ENCODE measurements at regions not wholly inside any gene's neighbourhood (a gene's known extent, or its start where the extent isn't known, plus 50 kb on each side); places are given as distances from the start of the nearest gene placed in this dataset.

- TF ChIP-seq CTCF (IDR thresholded peaks at IDR 0.05; ENCODE audit: low read depth, low read length), result no peak
- DNase-seq (ENCODE audit: low read depth in 2 of 2), result peak; percentile 64 to 94
- H3K4me3 ChIP-seq (replicated peaks in 1 of 2; ENCODE audit: low read depth in 2 of 2, low read length in 2 of 2), result no peak overlapping the region
Observed at GRCh38 chr18:29501952-29502351, 1325.0 kb upstream of the CDH2 start.

GRCh38 chr18:29496152-29496680 lies 1319.3 kb upstream of the CDH2 start:
- no peak overlapping the region for H3K4me3 ChIP-seq (replicated peaks in 1 of 2; ENCODE audit: low read depth in 2 of 2, low read length in 2 of 2)
- peak; percentile 41 to 42 for DNase-seq (ENCODE audit: low read depth in 2 of 2)
- no peak for TF ChIP-seq CTCF (IDR thresholded peaks at IDR 0.05; ENCODE audit: low read depth, low read length)

GRCh38 chr18:29494371-29494770 lies 1317.4 kb upstream of the CDH2 start:
- TF ChIP-seq CTCF (IDR thresholded peaks at IDR 0.05; ENCODE audit: low read depth, low read length), result no peak

GRCh38 chr18:29491907-29492306 lies 1315.0 kb upstream of the CDH2 start:
- no peak overlapping the region for H3K4me3 ChIP-seq (replicated peaks in 1 of 2; ENCODE audit: low read depth in 2 of 2, low read length in 2 of 2)
- no peak for TF ChIP-seq CTCF (IDR thresholded peaks at IDR 0.05; ENCODE audit: low read depth, low read length)
- no peak for DNase-seq (ENCODE audit: low read depth in 2 of 2)

More at GRCh38 chr18:29494371-29494770, 1317.4 kb upstream of the CDH2 start:
- H3K4me3 ChIP-seq (replicated peaks in 1 of 2; ENCODE audit: low read depth in 2 of 2, low read length in 2 of 2), result no peak overlapping the region
- DNase-seq (ENCODE audit: low read depth in 2 of 2), result no peak

- DNase-seq (ENCODE audit: low read depth in 2 of 2), result peak; percentile 11 to 53
- H3K4me3 ChIP-seq (replicated peaks in 1 of 2; ENCODE audit: low read depth in 2 of 2, low read length in 2 of 2), result no peak overlapping the region
- TF ChIP-seq CTCF (IDR thresholded peaks at IDR 0.05; ENCODE audit: low read depth, low read length), result no peak
Observed at GRCh38 chr18:29488617-29489016, 1311.7 kb upstream of the CDH2 start.

- TF ChIP-seq CTCF (IDR thresholded peaks at IDR 0.05; ENCODE audit: low read depth, low read length), result no peak
Observed at GRCh38 chr18:29465526-29465925, 1288.6 kb upstream of the CDH2 start.

GRCh38 chr18:29459972-29460371 lies 1283.0 kb upstream of the CDH2 start:
- no peak for DNase-seq (ENCODE audit: low read depth in 2 of 2)
- H3K4me3 ChIP-seq (replicated peaks in 1 of 2; ENCODE audit: low read depth in 2 of 2, low read length in 2 of 2), result no peak overlapping the region
- TF ChIP-seq CTCF (IDR thresholded peaks at IDR 0.05; ENCODE audit: low read depth, low read length), result no peak

More at GRCh38 chr18:29465526-29465925, 1288.6 kb upstream of the CDH2 start:
- H3K4me3 ChIP-seq (replicated peaks in 1 of 2; ENCODE audit: low read depth in 2 of 2, low read length in 2 of 2), result no peak overlapping the region
- no peak for DNase-seq (ENCODE audit: low read depth in 2 of 2)
